ENCODE measurements at regions not wholly inside any gene's neighbourhood (a gene's known extent, or its start where the extent isn't known, plus 50 kb on each side); places are given as distances from the start of the nearest gene placed in this dataset.

DNA sequence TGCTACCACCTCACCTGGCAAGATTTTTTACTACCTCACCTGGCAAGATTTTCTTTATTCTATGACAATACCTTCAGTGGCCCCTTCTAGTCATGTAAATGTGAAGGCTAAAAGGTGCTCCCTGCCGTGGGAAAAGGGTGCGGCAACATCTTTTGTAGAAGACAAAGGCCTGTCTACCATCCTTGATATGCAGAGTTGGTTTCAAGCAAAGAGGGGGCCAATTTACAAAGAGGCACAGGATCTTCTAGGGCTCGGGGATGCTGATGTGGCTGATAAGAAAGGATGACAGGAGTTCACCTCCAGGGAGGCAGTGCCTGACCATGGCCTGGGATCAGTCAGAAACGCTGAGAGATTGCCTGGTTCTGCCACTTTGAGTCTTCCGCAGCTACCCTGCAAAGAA lies 165.4 kb upstream of the SLC1A4 start:
- Histone ChIP-seq H3K4me3 (ENCODE audit: low read depth, low read length, poor library complexity, severe bottlenecking) (no peak overlapping the region), H3K4me1 (ENCODE audit: insufficient read depth, low read length, poor library complexity, severe bottlenecking) (no peaks in the 10 kb centered on the region), H3K27me3 (replicated peaks; ENCODE audit: insufficient read depth, low read depth, low read length, poor library complexity) (no peaks in the 10 kb centered on the region), H3K27ac (ENCODE audit: low read depth, low read length, poor library complexity, severe bottlenecking) (no peak overlapping the region), H3K36me3 (ENCODE audit: insufficient read depth, low read length, poor library complexity, severe bottlenecking) (no peaks in the 10 kb centered on the region), H3K9me3 (ENCODE audit: low read depth, low read length, poor library complexity, severe bottlenecking) (no peaks in the 10 kb centered on the region)
- TF ChIP-seq EZH2 (IDR thresholded peaks at IDR 0.05; ENCODE audit: borderline replicate concordance, low read depth, low read length, poor library complexity, severe bottlenecking) (no peak), CTCF (conservative IDR thresholded peaks at IDR 0.05; ENCODE audit: low read depth, low read length) (no peak)
- BruUV-seq (replicated peaks) = no TSS peak
- DNase-seq (ENCODE audit: low spot score) = no peak
- intact Hi-C loops (cut with micrococcal nuclease; ENCODE audit: unreplicated experiment) = no loop called here
- ChIA-PET POLR2A (ENCODE audit: low non-redundant PET) (no interaction called here), CTCF (no interaction called here)

DNA sequence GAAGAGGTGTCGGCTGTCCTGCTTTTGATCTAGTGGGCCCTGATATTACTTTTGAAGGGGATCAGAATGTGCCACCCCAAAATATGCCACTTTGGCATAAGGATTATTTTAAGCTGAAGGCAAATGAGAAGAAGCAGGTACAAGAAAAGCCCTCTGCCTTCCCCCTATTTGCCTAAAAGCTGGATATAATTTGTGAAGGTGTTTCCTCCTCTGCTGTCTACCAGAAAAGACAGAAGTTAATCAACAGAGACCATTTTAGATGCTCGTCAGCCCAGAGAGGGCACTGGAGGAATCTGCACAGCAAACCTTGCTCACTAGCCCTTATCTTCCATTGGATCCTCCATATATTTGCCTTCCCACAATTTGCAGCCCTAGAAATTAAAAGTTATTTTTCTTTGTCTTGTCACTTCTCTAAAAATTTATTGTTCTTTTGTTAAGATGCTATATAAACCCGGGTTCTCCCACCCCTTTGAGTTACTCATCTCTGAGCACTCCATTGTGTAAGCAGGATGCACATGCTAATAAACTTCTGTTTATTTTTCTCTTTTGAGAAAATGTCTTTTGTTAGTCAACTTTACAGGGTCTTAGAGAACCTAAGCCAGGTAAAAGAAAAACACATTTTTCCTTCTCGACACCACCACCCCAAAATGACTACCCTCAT lies 163.2 kb upstream of the SLC1A4 start:
- POLR2A ChIA-PET (ENCODE audit: low non-redundant PET) = no interaction called here
- no TSS peak for BruUV-seq (replicated peaks)
- TF ChIP-seq CTCF (conservative IDR thresholded peaks at IDR 0.05; ENCODE audit: low read depth, low read length) (no peak), EZH2 (IDR thresholded peaks at IDR 0.05; ENCODE audit: borderline replicate concordance, low read depth, low read length, poor library complexity, severe bottlenecking) (no peak)

GRCh38 chr2:64826703-64827102 lies 162.5 kb upstream of the SLC1A4 start:
- no peaks in the 10 kb centered on the region for H3K9me3 ChIP-seq (ENCODE audit: low read depth, low read length, poor library complexity, severe bottlenecking)
- POLR2A ChIA-PET (ENCODE audit: low non-redundant PET) = no interaction called here
- H3K27me3 ChIP-seq (replicated peaks; ENCODE audit: insufficient read depth, low read depth, low read length, poor library complexity) = no peaks in the 10 kb centered on the region
- no peak for TF ChIP-seq CTCF (conservative IDR thresholded peaks at IDR 0.05; ENCODE audit: low read depth, low read length)
- TF ChIP-seq EZH2 (IDR thresholded peaks at IDR 0.05; ENCODE audit: borderline replicate concordance, low read depth, low read length, poor library complexity, severe bottlenecking) = no peak
- H3K4me3 ChIP-seq (ENCODE audit: low read depth, low read length, poor library complexity, severe bottlenecking) = no peak overlapping the region
- no TSS peak for BruUV-seq (replicated peaks)
- CTCF ChIA-PET = no interaction called here
- H3K4me1 ChIP-seq (ENCODE audit: insufficient read depth, low read length, poor library complexity, severe bottlenecking) = peaks cover 8% of the 10 kb centered on the region
- no peak overlapping the region for H3K27ac ChIP-seq (ENCODE audit: low read depth, low read length, poor library complexity, severe bottlenecking)
- no peak for DNase-seq (ENCODE audit: low spot score)
- no peaks in the 10 kb centered on the region for H3K36me3 ChIP-seq (ENCODE audit: insufficient read depth, low read length, poor library complexity, severe bottlenecking)
- intact Hi-C loops (cut with micrococcal nuclease; ENCODE audit: unreplicated experiment) = no loop called here

More for the DNA sequence above, 163.2 kb upstream of the SLC1A4 start:
- Histone ChIP-seq H3K27me3 (replicated peaks; ENCODE audit: insufficient read depth, low read depth, low read length, poor library complexity) (no peaks in the 10 kb centered on the region), H3K4me1 (ENCODE audit: insufficient read depth, low read length, poor library complexity, severe bottlenecking) (peaks cover 1% of the 10 kb centered on the region), H3K9me3 (ENCODE audit: low read depth, low read length, poor library complexity, severe bottlenecking) (no peaks in the 10 kb centered on the region), H3K27ac (ENCODE audit: low read depth, low read length, poor library complexity, severe bottlenecking) (no peak overlapping the region), H3K36me3 (ENCODE audit: insufficient read depth, low read length, poor library complexity, severe bottlenecking) (no peaks in the 10 kb centered on the region), H3K4me3 (ENCODE audit: low read depth, low read length, poor library complexity, severe bottlenecking) (no peak overlapping the region)
- intact Hi-C loops (cut with micrococcal nuclease; ENCODE audit: unreplicated experiment) = no loop called here
- DNase-seq (ENCODE audit: low spot score) = no peak
- CTCF ChIA-PET = no interaction called here

All from A673 (cell line).